OCI-LY3 (cell line): ENCODE measurements at regions not wholly inside any gene's neighbourhood (a gene's known extent, or its start where the extent isn't known, plus 50 kb on each side); places are given as distances from the start of the nearest gene placed in this dataset.

Experiments used
- H2AFZ ChIP-seq: fragments of 200-600, 300-600 bp; shearing (Covaris generic); 2 replicates; pipeline ENCODE4 v1.6.0; 2014; ENCODE audit warnings: antibody characterized with exemption, low read depth, low read length
- H3K27ac ChIP-seq: fragments of 200-600, 300-600 bp; sonication (generic); 2 replicates; pipeline ENCODE4 v1.5.1; 2014; ENCODE audit warnings: mild to moderate bottlenecking, low read length, moderate library complexity, mixed read lengths
- H3K27me3 ChIP-seq: fragments of 200-600, 300-600 bp; sonication (generic); 2 replicates; pipeline ENCODE4 v1.6.1; 2014; ENCODE audit warnings: low read depth, low read length, mixed read lengths
- H3K36me3 ChIP-seq: fragments of 200-600, 300-600 bp; sonication (generic); replicated peaks from 2 replicates; pipeline ENCODE3; 2014; ENCODE audit warnings: low read depth, low read length, mixed read lengths
- H3K4me1 ChIP-seq: fragments of 300-600, 200-600 bp; sonication (generic); 2 replicates; pipeline ENCODE4 v1.6.1; 2014; ENCODE audit warnings: low read length, mixed read lengths
- H3K4me2 ChIP-seq: fragments of 200-600, 300-600 bp; sonication (generic); 2 replicates; pipeline ENCODE4 v1.6.1; 2014; ENCODE audit warnings: low read length, mixed read lengths
- H3K4me3 ChIP-seq: fragments of 300-600, 200-600 bp; sonication (generic); 2 replicates; pipeline ENCODE4 v1.5.1; 2014; ENCODE audit warnings: antibody characterized with exemption, mild to moderate bottlenecking, low read length, moderate library complexity
- H3K79me2 ChIP-seq: fragments of 300-600, 200-600 bp; shearing (Covaris generic); 2 replicates; pipeline ENCODE4 v1.6.1; 2014; ENCODE audit warnings: mild to moderate bottlenecking, low read length, mixed read lengths
- H3K9ac ChIP-seq: fragments of 300-600, 200-600 bp; shearing (Covaris generic); 2 replicates; pipeline ENCODE4 v1.6.0; 2014; ENCODE audit warnings: mild to moderate bottlenecking, low read length, moderate library complexity
- H3K9me3 ChIP-seq: fragments of 200-600, 300-600 bp; shearing (Covaris generic); 2 replicates; pipeline ENCODE4 v1.6.1; 2014; ENCODE audit warnings: low read length, mixed read lengths; ENCODE audit not compliant: insufficient read depth
- H4K20me1 ChIP-seq: fragments of 200-600, 300-600 bp; sonication (generic); 2 replicates; pipeline ENCODE4 v1.6.1; 2016; ENCODE audit warnings: low read length, mixed read lengths; ENCODE audit not compliant: insufficient read depth
- CTCF ChIP-seq: fragments of 200-600, 300-600 bp; sonication (generic); IDR thresholded peaks from 2 replicates; pipeline ENCODE4 v1.5.1; 2014; ENCODE audit warnings: antibody characterized with exemption, low read length, low read depth
- EZH2phosphoT487 ChIP-seq: fragments of 200-600 bp; shearing (Covaris generic); IDR thresholded peaks from 2 replicates; pipeline ENCODE4 v1.6.1; 2018; ENCODE audit warnings: antibody characterized with exemption, mixed run types, low read depth

- Histone ChIP-seq H3K4me2 (no peak overlapping the region), H3K79me2 (no peaks in the 10 kb centered on the region), H3K27ac (no peak overlapping the region), H4K20me1 (no peaks in the 10 kb centered on the region), H3K9ac (no peak overlapping the region), H3K4me3 (no peak overlapping the region), H3K36me3 (no peaks in the 10 kb centered on the region), H2AFZ (no peak overlapping the region), H3K9me3 (no peaks in the 10 kb centered on the region), H3K4me1 (peaks cover 5% of the 10 kb centered on the region), H3K27me3 (peaks cover 52% of the 10 kb centered on the region)
- TF ChIP-seq EZH2phosphoT487 (no peak), CTCF (no peak)
Measured at GRCh38 chr5:169442913-169443784, 140.4 kb upstream of the SPDL1 start.

GRCh38 chr5:169442403-169442874, 141.1 kb upstream of the SPDL1 start:
- H3K36me3 ChIP-seq: no peaks in the 10 kb centered on the region
- H4K20me1 ChIP-seq: no peaks in the 10 kb centered on the region
- no peaks in the 10 kb centered on the region for H3K9me3 ChIP-seq
- H3K4me3 ChIP-seq: no peak overlapping the region
- H3K9ac ChIP-seq: no peak overlapping the region
- H3K27me3 ChIP-seq: peaks cover 54% of the 10 kb centered on the region
- H2AFZ ChIP-seq: no peak overlapping the region
- H3K4me1 ChIP-seq: no peaks in the 10 kb centered on the region; the same call in 1 of the 2 replicates
- TF ChIP-seq EZH2phosphoT487: no peak
- TF ChIP-seq CTCF: no peak
- no peaks in the 10 kb centered on the region for H3K79me2 ChIP-seq
- H3K27ac ChIP-seq: no peak overlapping the region
- no peak overlapping the region for H3K4me2 ChIP-seq

GRCh38 chr5:169440107-169440705, 139.3 kb upstream of the SLIT3 start:
- Histone ChIP-seq H3K4me3 (no peak overlapping the region), H3K4me2 (no peak overlapping the region), H4K20me1 (no peaks in the 10 kb centered on the region), H3K79me2 (no peaks in the 10 kb centered on the region), H3K9me3 (no peaks in the 10 kb centered on the region), H3K4me1 (no peaks in the 10 kb centered on the region), H3K9ac (no peak overlapping the region), H2AFZ (no peak overlapping the region), H3K36me3 (no peaks in the 10 kb centered on the region), H3K27ac (no peak overlapping the region), H3K27me3 (peaks cover 70% of the 10 kb centered on the region)
- TF ChIP-seq CTCF (no peak), EZH2phosphoT487 (no peak)

- TF ChIP-seq EZH2phosphoT487: no peak
- TF ChIP-seq CTCF: no peak
- Histone ChIP-seq H3K27ac (no peak overlapping the region), H3K27me3 (peaks cover 78% of the 10 kb centered on the region), H2AFZ (no peak overlapping the region), H3K79me2 (no peaks in the 10 kb centered on the region), H4K20me1 (no peaks in the 10 kb centered on the region), H3K36me3 (no peaks in the 10 kb centered on the region), H3K4me2 (no peak overlapping the region), H3K4me3 (no peak overlapping the region), H3K4me1 (no peaks in the 10 kb centered on the region), H3K9ac (no peak overlapping the region), H3K9me3 (no peaks in the 10 kb centered on the region)
Measured at GRCh38 chr5:169439362-169439761, 138.4 kb upstream of the SLIT3 start.
